ENCODE measurements at regions not wholly inside any gene's neighbourhood (a gene's known extent, or its start where the extent isn't known, plus 50 kb on each side); places are given as distances from the start of the nearest gene placed in this dataset.
"Not testable (repeated sequence)": the region's sequence is repeated elsewhere in the genome, so short reads cannot be mapped to it uniquely, and the experiment has no call there.

DNA sequence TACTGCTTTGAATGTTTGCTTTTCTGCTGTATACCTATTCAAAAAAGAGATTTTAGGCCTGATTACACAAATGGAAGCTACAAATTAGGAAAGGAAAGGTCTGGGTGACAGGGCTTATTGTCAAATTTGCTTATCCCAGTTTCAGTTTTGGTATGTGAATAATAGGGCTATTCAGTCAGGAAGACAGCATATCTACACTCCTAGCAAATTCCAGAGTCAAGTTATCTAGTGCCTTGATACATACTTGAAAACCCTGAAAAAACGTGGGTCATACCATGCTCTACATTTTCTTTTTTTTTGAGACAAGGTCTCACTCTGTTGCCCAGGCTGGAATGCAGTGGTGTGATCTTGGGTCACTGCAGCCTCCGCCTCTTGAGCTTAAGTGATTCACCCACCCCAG, 59.2 kb upstream of the CCDC180 start:
- DNase-seq, result not testable (repeated sequence)

DNA sequence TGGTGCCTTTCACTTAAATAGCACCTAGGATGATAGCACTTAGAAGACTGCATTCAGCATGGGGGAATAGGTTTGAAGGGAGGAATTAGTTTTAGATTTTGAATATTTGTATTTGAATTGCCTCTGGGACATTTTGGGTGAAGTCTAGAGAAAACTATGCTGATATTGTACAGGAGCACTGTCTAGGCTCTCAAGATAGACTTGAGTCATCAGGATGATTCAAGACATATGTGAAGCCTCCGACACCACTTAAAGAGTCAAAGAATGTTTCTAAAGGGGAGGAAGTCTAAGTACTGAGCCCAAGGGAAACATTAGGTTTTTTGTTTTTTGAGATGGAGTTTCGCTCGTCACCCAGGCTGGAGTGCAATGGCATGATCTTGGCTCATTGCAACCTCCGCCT, 63.9 kb upstream of the CCDC180 start:
- DNase-seq, result peak; percentile 22

DNA sequence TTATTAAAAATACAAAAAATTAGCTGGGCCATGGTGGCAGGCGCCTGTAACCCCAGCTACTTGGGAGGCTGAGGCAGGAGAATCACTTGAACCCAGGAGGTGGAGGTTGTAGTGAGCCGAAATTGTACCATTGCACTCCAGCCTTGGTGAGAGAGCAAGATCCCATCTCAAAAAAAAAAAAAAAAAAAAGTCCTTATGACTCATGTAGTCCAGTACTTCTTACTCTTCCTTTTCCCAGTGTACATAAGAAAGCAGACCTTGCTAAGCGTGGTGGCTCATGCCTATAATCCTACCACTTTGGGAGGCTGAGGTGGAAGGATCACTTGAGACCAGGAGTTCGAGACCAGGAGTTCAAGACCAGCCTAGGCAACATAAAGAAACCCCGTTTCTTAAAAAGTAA, 66.0 kb upstream of the CCDC180 start:
- DNase-seq, result not testable (repeated sequence)

DNA sequence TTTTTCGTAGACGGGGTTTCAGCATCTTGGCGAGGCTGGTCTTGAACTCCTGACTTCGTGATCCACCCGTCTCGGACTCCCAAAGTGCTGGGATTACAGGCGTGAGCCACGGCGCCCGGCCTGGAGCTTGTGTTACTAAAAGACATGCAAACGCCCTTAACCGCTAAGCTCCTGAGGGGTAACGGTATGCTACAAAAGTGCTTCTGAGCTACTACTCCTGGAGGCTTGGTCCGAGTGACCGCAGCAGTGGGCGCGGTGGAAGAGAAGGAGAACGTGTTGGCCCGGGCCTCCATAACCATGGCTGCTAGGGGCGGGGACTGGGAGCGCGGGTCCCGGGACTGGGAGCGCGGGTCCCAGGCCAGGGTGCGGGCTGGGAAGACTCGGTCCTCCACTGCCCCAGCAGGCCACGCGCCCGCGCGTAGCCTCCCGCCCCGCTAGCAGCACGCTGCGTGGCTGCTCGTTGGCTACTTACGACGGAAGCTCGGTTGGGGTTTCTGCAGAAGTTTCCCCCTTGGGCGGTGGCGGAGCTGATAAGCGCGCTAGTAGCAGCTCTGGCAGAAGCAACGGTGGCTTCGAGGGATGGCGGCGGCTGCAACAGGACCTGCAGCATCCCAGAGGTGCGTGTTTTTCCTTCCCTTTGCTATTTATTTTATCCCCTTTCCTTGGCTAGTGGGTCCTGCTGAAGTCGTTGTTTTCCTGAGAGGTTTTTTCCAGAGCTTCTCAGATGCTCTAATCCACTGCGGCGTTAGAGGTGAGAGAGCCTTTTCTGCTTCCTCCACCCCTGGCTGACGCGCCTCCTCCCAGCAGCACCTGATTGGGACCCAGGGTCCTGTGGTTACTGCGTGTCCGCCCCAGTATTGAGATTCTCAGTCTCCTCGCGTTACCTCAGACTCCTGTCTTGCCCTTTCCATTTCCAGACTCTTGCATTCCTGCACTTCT, 69.2 kb upstream of the CCDC180 start:
- peak; percentile 82 for DNase-seq

DNA sequence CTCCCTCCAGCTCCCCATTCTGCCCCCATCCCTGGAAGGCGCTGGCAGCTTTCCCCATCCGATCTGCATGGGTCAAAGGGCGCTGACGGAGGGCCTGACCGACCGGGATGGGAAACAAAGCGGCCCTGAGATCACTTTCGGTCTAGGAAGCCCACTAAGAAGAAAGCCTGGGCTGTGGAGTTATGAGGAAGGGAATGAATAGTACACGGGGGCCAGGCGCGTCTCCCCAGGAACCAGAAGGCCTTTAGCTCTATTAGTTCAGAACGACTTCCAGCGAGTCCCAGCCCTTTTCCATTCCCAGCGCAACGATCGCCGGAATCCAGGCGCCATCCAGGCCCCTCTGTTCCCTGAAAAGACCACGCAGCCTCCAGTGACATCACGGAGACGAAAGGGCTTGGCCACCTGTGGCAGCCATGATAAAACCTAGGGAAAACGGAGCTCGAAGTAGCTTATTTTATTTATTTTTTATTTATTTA, 70.1 kb upstream of the CCDC180 start:
- no peak for DNase-seq

DNA sequence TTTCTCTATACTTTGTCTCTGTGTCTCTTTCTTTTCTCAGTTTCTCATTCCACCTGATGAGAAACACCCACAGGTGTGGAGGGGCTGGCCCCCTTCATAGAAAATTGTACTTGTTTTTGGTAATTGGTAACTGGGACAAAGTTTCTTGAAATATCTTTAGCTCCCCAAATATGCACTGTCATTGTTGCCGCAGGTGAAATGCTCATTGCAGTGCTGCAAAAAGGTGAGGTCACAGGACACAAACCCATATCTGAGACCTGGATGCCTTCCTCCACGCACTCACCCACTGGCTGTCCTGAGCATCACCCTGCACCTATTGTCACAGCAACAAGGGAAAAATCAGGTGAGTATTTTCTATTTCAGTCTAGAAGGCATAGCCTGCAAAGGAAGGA, 74.5 kb upstream of the CCDC180 start:
- DNase-seq, result not testable (repeated sequence)

DNA sequence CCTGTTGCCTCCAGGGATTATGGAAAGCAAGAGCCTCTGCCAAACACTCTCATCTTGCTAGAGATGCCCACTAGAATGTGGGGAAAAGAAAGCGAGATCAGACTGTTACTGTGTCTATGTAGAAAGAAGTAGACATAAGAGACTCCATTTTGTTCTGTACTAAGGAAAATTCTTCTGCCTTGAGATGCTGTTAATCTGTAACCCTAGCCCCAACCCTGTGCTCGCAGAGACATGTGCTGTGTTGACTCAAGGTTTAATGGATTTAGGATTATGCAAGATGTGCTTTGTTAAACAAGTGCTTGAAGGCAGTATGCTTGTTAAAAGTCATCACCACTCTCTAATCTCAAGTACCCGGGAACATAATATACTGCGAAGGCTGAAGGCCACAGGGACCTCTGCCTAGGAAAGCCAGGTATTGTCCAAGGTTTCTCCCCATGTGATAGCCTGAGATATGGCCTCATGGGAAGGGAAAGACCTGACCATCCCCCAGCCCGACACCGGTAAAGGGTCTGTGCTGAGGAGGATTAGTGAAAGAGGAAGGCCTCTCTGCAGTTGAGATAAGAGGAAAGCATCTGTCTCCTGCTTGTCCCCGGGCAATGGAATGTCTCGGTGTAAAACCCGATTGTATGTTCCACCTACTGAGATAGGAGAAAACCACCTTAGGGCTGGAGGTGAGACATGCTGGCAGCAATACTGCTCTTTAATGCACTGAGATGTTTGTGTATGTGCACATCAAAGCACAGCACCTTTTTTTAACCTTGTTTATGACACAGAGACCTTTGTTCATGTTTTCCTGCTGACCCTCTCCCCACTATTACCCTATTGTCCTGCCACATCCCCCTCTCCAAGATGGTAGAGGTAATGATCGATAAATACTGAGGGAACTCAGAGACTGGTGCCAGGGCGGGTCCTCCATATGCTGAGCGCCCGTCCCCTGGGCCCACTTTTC, 75.1 kb upstream of the CCDC180 start:
- DNase-seq, result not testable (repeated sequence)

DNA sequence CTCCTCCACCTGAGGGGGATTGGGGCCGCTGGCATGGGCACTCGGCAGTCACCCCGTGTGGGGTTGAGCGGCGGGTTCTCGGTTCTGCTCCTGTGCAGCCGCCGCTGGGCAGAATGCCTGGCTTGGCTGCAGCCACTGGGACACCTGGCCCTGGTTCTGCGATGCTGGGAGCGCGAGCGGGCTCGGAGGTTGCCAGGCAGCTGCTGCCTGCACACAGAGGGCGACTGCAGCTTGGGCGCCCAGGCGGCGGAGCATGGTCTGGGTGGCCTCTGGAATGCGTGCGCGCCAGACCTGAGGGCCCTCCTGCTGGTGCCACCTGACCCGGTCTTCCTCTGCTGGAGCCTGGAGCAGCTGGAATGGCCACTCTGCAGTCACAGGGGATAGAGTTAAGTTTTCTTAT, 85.1 kb upstream of the CCDC180 start:
- not testable (repeated sequence) for DNase-seq

DNA sequence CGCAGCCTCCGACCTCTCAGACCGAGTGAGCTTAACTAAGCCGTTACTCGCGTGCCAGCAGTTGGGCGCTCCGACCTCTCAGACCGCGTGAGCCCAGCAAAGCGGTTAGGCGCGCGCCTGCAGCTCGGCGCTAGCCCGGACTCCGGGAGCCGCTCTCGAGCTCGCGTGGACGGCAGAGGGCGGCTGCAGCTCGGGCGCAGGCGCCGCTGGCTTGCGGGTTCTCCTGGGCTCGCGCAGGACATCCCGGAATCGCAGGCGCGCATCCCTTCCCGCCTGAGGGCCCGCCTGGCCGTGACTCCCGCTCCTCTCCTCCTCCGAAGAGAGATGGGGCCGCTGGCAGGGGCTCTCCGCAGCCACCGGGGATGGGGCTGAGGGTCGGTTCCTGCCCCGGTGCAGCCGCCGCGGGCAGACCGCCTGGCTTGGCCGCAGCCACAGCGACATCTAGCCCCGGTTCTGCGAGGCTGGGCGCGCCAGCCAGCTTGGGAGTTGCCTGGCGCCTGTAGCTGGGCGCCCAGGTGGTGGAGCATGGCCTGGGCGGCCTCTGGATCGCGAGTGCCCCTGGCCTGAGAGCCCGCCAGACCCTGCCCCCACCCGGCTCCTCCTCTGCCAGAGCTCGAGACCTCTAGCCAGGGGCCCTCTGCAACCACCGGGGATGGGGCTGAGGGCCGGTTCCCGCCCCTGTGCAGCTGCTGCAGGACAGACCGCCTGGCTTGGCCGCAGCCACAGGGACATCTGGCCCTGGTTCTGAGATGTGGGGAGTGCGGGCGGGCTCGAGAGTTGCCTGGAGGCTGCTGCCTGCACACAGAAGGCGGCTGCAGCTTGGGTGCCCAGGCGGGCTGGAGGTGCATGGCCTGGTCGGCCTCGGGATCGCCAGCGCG, 85.7 kb upstream of the CCDC180 start:
- DNase-seq, result peak; percentile 55

DNA sequence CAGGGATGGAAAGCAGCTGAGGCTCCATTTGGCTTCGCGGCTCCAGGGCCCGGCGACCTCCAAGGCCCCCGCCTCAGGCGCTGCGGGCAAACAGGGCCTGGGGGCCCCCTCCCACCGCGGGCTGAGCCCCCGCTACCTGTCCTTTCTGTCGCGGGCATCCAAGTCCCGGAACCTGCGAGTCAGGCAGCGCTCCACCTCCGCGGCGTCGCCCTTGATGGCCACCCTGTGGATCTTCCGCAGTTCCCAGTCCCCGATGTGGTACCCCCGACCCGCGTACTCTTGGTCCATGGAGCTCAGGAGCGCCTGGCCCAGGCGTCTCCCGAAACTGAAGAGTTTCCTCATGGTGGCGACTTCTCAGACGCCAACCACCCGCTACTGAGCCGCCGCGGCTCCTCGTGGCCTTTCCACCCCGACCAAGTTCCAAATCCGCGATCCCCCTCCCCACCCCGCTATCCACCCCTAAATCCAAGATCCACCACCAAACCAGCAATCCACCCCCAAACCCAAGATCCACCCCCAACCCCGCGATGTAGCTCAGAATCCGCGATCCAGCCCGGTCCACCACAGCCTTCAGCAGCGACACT, 86.5 kb upstream of the CCDC180 start:
- DNase-seq, result no peak

DNA sequence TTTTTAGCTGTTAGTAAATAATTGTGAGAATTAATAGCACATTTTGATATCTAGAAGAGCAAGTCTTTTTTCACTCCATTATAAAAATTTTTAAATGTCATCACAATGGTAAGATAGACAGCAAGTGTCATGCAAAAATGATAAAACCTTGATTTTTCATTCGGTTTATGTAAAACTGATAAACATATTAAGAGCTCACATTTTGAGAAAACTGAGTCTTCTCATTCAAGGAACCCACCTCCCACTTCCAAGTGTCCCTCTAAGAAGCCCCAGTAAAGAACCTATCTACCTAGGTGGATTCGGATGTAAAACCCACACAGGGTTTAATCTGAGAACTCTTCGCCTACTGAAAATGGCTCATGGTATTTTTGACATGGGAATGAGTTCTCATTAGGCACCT, 87.1 kb upstream of the CCDC180 start:
- DNase-seq, result not testable (repeated sequence)

DNA sequence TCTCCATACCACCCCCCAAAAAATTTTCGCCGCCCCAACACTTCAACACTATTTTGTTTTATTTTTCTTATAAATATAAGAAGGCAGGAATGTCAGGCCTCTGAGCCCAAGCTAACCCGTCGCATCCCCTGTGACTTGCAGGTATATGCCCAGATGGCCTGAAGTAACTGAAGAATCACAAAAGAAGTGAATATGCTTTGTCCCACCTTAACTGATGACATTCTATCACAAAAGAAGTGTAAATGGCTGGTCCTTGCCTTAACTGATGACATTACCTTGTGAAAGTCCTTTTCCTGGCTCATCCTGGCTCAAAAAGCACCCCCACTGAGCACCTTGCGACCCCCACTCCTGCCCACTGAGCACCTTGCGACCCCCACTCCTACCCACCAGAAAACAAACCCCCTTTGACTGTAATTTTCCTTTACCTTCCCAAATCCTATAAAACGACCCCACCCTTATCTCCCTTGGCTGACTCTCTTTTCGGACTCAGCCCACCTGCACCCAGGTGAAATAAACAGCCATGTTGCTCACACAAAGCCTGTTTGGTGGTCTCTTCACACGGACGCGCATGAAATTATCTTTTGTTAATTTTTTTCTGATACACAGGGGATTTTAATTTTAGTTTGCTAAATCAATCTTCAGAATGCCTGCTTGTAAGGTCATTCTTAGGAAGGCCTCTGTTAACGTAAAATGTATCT, 87.9 kb upstream of the CCDC180 start:
- not testable (repeated sequence) for DNase-seq

DNA sequence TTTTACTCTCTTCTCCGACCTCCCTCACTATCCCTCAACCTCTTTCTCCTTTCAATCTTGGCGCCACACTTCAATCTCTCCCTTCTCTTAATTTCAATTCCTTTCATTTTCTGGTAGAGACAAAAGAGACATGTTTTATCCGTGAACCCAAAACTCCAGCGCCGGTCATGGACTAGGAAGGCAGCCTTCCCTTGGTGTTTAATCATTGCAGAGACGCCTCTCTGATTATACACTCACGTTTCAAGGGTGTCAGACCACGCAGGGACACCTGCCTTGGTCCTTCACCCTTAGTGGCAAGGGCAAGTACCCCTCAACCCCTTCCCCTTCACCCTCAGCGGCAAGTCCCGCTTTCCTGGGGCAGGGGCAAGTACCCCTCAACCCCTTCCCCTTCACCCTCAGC, 92.3 kb upstream of the CCDC180 start:
- DNase-seq, result not testable (repeated sequence)

DNA sequence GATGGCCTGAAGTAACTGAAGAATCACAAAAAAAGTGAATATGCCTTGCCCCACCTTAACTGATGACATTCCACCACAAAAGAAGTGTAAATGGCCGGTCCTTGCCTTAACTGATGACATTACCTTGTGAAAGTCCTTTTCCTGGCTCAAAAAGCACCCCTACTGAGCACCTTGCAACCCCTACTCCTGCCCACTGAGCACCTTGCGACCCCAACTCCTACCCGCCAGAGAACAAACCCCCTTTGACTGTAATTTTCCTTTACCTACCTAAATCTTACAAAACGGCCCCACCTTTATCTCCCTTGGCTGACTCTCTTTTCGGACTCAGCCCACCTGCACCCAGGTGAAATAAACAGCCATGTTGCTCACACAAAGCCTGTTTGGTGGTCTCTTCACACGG, 92.9 kb upstream of the CCDC180 start:
- not testable (repeated sequence) for DNase-seq

DNA sequence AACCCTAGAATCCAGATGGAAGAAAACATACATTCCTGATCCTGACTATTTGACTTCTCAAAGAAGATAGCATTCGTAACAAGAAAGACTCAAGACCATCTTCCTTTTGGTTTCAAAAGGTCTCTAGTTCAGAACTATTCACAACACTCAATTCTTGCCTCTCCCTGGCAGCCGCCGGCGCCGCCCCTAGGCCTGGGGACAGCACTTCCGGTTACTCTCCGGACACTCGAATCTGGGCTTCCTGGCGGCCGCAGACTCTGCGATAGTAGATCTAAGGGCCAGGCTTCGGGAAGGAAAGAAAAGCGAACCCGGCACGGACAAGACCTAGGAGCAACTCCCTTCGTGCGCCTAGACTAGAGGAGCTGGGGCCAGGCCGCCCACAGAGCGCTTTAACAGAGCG, 107.8 kb upstream of the CCDC180 start:
- not testable (repeated sequence) for DNase-seq

DNA sequence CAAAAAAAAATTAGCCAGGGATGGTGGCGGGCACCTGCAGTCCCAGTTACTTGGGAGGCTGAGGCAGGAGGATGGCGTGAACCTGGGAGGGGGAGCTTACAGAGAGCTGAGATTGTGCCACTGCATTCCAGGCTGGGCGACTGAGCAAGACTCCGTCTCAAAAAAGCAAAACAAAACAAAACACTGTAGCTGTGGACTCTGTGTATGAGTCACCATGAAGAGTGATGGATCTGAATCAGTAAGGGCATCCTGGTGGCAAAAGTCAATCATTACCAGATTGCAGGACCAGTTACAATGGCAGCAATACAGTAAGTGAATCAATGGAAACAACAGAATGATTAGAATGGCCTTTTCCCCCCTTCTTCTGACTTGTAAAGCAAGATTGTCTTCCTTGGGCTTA, 113.7 kb upstream of the CCDC180 start:
- DNase-seq, result not testable (repeated sequence)

DNA sequence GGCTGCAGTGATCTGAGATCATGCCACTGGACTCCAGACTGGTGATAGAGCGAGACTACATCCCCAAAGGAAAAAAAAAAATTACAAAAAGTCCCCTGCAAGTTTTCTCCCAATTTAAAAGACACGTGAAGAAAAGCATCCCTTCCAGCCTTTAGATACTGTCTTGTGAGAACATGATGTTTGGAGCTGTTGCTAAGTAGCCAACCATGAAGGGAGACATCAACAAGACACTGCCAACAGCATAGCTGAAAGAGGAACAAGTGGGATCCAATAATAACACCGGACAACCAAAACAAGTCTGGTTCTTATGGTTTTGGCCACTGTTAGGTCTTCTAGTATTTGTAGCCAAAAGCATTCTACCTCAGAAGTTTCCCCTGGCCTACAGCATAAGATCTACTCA, 118.9 kb upstream of the CCDC180 start:
- no peak for DNase-seq

DNA sequence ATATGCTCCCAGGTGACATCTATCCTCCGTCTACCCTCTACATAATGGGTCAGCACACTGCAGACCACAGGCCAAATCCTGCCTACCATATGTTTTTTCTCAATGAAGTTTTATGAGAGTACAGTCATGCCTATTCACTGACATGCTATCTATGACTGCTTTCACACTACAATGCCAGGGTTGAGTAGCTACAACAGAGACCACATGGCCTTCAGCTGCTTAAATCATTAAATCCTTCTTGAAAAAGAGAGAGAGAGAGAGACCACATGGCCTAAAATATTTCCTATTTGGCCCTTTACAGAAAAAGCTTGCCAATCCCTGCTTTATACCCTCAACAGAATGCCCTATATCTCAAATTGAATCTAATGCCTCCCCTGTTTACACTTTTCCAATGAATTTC, 119.8 kb upstream of the CCDC180 start:
- not testable (repeated sequence) for DNase-seq

DNA sequence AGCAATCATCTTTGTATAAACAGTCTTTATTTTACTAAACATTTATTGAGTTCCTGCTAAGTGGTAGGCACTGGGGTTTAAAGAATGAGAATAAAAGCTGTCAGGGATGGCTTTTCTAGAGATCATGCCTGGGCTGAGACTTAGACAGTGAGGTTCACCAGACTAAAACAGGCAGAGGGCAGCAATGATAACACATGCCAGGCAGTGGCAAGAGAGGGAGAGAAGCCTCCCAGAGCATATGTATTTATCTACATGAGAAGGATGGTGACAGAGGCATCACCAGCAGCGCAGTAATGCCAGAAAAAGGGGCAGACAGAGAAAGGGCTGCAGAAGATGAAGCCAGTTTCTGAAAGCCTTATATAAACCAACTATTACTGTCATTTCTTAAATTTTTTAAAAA, 121.0 kb upstream of the CCDC180 start:
- no peak for DNase-seq

DNA sequence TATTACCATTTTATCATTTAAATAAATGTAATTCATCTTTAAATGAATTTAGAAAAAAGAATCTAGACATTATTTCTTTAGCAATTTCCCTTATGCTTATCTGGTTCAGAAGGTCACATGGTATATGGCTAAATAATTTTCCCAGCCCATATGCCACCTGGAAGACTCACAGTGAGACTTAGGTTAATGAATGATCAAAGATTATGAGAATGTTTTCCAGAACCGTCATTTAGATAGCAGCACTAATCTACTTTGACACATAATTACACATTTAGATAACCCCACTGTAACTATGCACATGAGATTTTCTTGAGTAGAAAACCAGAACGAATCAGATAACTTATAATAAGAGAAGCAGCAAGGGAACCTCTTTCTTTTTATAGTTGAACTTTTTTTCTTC, 124.9 kb upstream of the CCDC180 start:
- DNase-seq, result not testable (repeated sequence)

DNA sequence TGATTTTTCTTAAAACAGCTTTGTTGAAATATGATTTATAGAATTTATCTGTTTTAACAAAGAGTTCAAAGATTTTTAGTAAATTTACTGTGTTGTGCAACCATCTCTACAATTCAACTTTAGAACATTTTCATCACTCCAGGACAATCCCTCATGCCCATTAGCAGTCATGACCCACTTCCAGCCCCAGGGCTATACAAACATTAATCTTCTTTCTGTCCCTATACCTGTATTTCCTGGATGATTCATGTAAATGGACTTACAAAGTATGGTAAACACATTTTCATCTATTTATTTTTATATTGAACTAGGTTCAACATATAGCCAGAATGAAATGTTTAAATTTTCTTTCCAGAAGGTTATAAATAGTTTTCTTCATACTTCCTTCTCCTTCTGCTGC, 127.8 kb upstream of the CCDC180 start:
- DNase-seq, result no peak
